ENCODE measurements at regions not wholly inside any gene's neighbourhood (a gene's known extent, or its start where the extent isn't known, plus 50 kb on each side); places are given as distances from the start of the nearest gene placed in this dataset.
"Not testable (repeated sequence)": the region's sequence is repeated elsewhere in the genome, so short reads cannot be mapped to it uniquely, and the experiment has no call there.

DNA sequence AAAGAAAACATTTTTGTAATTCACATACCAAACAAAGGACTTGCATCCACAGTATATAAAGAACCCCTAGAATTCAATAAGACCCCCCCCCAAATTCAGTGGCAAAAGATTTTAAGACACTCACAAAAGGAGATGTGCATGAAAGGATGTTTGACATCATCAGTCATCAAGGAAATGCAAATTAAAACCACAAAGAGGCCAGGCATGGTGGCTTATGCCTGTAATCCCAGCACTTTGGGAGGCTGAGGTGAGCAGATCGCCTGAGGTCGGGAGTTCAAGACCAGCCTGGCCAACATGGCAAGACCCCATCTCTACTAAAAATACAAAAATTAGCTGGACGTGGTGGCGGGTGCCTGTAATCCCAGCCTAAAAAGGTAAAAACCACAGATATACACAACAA is 61.3 kb downstream of the AIPL1 start:
- not testable (repeated sequence) for H3K4me3 ChIP-seq (ENCODE audit: low read length); DNase-seq (ENCODE audit: low read depth)

DNA sequence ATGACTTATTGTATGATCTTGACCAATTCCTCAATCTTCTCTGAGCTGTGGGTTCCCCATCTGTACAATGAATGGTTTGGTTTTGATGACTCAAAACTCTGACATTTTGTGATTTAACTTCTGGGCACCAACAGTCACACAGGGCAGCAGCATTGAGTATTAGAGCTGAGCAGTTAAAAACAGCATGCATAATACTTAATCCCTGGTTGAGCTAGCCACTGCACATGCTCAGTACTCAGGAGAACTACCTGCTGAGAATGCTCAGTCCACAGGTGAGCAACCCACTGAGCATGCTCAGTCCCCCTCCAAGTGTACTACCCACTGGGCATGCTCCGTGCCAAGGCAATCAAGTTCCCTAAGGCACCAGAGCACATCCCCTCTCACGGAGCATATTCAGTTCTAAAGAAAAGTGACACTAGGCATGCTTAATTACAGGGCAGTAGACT is 68.7 kb downstream of the AIPL1 start:
- no peak overlapping the region for H3K4me3 ChIP-seq (ENCODE audit: low read length)
- TF ChIP-seq, protein P1, sequence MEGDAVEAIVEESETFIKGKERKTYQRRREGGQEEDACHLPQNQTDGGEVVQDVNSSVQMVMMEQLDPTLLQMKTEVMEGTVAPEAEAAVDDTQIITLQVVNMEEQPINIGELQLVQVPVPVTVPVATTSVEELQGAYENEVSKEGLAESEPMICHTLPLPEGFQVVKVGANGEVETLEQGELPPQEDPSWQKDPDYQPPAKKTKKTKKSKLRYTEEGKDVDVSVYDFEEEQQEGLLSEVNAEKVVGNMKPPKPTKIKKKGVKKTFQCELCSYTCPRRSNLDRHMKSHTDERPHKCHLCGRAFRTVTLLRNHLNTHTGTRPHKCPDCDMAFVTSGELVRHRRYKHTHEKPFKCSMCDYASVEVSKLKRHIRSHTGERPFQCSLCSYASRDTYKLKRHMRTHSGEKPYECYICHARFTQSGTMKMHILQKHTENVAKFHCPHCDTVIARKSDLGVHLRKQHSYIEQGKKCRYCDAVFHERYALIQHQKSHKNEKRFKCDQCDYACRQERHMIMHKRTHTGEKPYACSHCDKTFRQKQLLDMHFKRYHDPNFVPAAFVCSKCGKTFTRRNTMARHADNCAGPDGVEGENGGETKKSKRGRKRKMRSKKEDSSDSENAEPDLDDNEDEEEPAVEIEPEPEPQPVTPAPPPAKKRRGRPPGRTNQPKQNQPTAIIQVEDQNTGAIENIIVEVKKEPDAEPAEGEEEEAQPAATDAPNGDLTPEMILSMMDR (IDR thresholded peaks at IDR 0.05; ENCODE audit: insufficient read depth, low read depth, low read length, missing control alignments): no peak
- peak; percentile 48 for DNase-seq (ENCODE audit: low read depth)

GRCh38 chr17:6365200-6365943 is 69.5 kb downstream of the AIPL1 start:
- H3K4me3 ChIP-seq (ENCODE audit: low read length): no peak overlapping the region
- TF ChIP-seq, protein P1 (IDR thresholded peaks at IDR 0.05; ENCODE audit: insufficient read depth, low read depth, low read length, missing control alignments): no peak
- peak; percentile 78 for DNase-seq (ENCODE audit: low read depth)

DNA sequence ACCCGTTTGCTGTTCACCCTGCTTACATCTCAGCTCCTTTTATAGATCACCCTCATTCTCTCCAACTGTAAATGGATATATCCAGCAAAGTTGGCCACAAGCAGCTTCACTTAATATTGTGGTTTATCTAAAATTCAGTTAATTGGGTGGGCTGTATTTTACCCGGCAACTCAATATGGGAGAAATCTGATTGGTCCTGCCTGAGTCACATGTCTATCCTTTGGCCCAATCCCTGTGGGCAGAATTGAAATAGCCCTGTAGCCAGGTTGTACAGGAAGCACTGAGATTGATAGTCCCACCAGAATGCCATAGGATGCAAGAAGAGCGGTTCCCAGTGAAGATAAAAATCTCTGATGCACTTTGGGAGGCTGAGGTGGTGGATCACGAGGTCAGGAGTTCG is 73.2 kb downstream of the AIPL1 start:
- no peak for DNase-seq (ENCODE audit: low read depth)
- TF ChIP-seq, protein P1 (IDR thresholded peaks at IDR 0.05; ENCODE audit: insufficient read depth, low read depth, low read length, missing control alignments): no peak
- no peak overlapping the region for H3K4me3 ChIP-seq (ENCODE audit: low read length)

- TF ChIP-seq, protein P1 (IDR thresholded peaks at IDR 0.05; ENCODE audit: insufficient read depth, low read depth, low read length, missing control alignments): no peak
- no peak for DNase-seq (ENCODE audit: low read depth)
- no peak overlapping the region for H3K4me3 ChIP-seq (ENCODE audit: low read length)
Measured at GRCh38 chr17:6358131-6358530, 76.8 kb downstream of the AIPL1 start.

DNA sequence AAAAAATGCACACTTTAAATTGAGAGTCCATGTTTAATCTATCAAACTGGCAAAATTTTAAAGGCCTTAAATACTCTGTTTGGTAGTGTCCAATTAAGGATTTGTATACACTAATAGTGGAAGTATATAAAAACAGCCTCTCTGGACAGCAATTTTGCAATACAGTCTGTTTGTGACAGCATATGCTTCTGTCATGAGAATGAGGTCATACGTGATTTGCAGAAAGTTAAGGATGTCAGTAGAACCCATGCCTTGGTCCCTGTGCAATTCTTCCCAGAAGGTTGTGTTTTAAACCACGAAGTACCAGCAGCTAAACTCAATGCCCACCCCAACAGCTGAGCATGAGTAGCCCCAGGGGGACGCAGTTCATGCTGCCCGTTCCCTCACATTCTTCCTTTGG is 78.4 kb downstream of the AIPL1 start:
- no peak overlapping the region for H3K4me3 ChIP-seq (ENCODE audit: low read length)
- TF ChIP-seq, protein P1 (IDR thresholded peaks at IDR 0.05; ENCODE audit: insufficient read depth, low read depth, low read length, missing control alignments): no peak
- no peak for DNase-seq (ENCODE audit: low read depth)

DNA sequence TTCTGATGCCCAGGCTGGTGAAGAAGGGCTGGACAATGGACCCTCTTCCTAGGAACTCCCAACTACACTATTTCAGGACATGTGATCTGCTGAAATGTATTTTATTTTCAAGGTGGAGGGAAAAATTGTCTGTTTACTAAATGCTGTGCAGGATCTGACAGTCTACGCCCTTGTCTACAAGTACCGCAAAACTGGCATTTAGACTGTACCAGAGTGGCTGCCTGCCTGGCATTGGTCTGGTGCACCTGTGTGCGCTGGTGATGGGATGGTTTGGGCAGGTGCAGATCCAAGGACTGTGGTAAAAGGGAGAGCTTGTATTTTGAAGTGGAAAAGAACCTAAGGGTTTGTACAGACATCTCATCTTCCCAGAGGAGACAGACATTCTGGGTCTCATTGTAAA is 79.7 kb downstream of the AIPL1 start:
- DNase-seq (ENCODE audit: low read depth): no peak
- no peak overlapping the region for H3K4me3 ChIP-seq (ENCODE audit: low read length)
- TF ChIP-seq, protein P1 (IDR thresholded peaks at IDR 0.05; ENCODE audit: insufficient read depth, low read depth, low read length, missing control alignments): no peak
